ENCODE measurements at regions not wholly inside any gene's neighbourhood (a gene's known extent, or its start where the extent isn't known, plus 50 kb on each side); places are given as distances from the start of the nearest gene placed in this dataset.

DNA sequence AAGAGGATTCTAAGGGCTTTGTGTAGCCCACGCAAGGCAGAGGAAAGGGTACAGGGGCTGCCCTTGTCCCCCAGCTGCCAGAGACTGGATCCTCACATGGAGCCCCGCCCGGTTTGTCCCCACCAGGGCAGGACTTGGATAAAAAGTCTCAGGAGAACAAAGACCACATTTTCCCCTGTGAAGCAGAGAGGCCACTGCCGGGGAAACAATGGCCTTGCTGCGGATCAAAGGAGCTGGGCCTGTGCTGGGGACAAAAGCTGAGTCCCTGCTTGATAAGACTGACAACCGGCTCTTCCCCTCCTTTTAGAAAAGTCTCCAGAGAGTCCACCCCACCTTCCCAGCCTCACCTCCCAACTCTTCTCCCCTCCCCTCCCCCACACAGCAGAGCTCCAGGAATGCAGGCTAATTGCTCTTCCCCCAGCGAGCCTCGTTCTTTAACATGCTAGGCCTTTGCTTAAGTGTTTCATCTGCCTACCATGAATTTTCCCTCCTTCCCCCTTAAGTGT is 142.4 kb downstream of the PLPP3 start (continued):
- 0 out of 2 replicates have a peak, but pooled peaks have one; percentile 17 for TF ChIP-seq NR2C2 (CRISPR knock-in tag; IDR thresholded peaks at IDR 0.05; ENCODE audit: borderline replicate concordance)
- TF ChIP-seq, protein P1, sequence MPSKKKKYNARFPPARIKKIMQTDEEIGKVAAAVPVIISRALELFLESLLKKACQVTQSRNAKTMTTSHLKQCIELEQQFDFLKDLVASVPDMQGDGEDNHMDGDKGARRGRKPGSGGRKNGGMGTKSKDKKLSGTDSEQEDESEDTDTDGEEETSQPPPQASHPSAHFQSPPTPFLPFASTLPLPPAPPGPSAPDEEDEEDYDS (CRISPR knock-in tag; IDR thresholded peaks at IDR 0.05): 0 out of 2 replicates have a peak, but pooled peaks have one; percentile 45
- TF ChIP-seq ZNF235 (CRISPR knock-in tag; IDR thresholded peaks at IDR 0.05; ENCODE audit: borderline replicate concordance): no peak
- TF ChIP-seq GABPA (IDR thresholded peaks at IDR 0.05; ENCODE audit: low read depth, low read length): no peak
- 0 out of 2 replicates have a peak, but pooled peaks have one; percentile 17 for TF ChIP-seq GABPA (CRISPR knock-in tag; IDR thresholded peaks at IDR 0.05; ENCODE audit: low read depth)
- TF ChIP-seq RARA (CRISPR knock-in tag; IDR thresholded peaks at IDR 0.05): peak; percentile 60
- TF ChIP-seq ZNF614 (CRISPR knock-in tag; IDR thresholded peaks at IDR 0.05; ENCODE audit: borderline replicate concordance): 0 out of 2 replicates have a peak, but pooled peaks have one; percentile 24
- peak; percentile 46; the same call in 1 of the 2 replicates for TF ChIP-seq BCL3 (CRISPR knock-in tag; IDR thresholded peaks at IDR 0.05)
- peak; percentile 53 for TF ChIP-seq TFE3 (CRISPR knock-in tag; IDR thresholded peaks at IDR 0.05)
- no peak for TF ChIP-seq TERF1 (CRISPR knock-in tag; IDR thresholded peaks at IDR 0.05)
- no peak for TF ChIP-seq THAP8 (CRISPR knock-in tag; IDR thresholded peaks at IDR 0.05; ENCODE audit: borderline replicate concordance)
- TF ChIP-seq ARNT2 (CRISPR knock-in tag; IDR thresholded peaks at IDR 0.05; ENCODE audit: low read depth): no peak
- TF ChIP-seq MED13 (CRISPR knock-in tag; IDR thresholded peaks at IDR 0.05): peak; percentile 83; the same call in 1 of the 2 replicates
- no peak for TF ChIP-seq HNF1A (IDR thresholded peaks at IDR 0.05; ENCODE audit: low read depth)
- TF ChIP-seq HNF1A (CRISPR knock-in tag; IDR thresholded peaks at IDR 0.05; ENCODE audit: borderline replicate concordance): peak; percentile 33; the same call in 1 of the 2 replicates
- no peak for TF ChIP-seq STAT5B (CRISPR knock-in tag; IDR thresholded peaks at IDR 0.05)
- no peak; the same call in 1 of the 2 replicates for TF ChIP-seq ZBTB7A (CRISPR knock-in tag; IDR thresholded peaks at IDR 0.05)
- TF ChIP-seq KLF9 (CRISPR knock-in tag; IDR thresholded peaks at IDR 0.05; ENCODE audit: low read depth): no peak
- no peak for TF ChIP-seq PAWR (CRISPR knock-in tag; IDR thresholded peaks at IDR 0.05; ENCODE audit: borderline replicate concordance)
- TF ChIP-seq MYC (CRISPR knock-in tag; IDR thresholded peaks at IDR 0.05; ENCODE audit: borderline replicate concordance): peak; percentile 56; the same call in 1 of the 2 replicates
